K562 (cell line): ENCODE measurements at regions not wholly inside any gene's neighbourhood (a gene's known extent, or its start where the extent isn't known, plus 50 kb on each side); places are given as distances from the start of the nearest gene placed in this dataset.

Source experiments
- ATAC-seq: fragments of 200-7000 bp; cut with Tn5 transposase; 3 replicates; pipeline ENCODE4 v1.9.1; 2020; ENCODE audit warnings: moderate library complexity
- BruUV-seq: library from RNA; stranded (reverse); fragments of 400-500 nt; replicated peaks from 2 replicates; lab custom pipeline; 2021; lab: Mats Ljungman, UMichigan
- CTCF ChIA-PET: fragments of 300-600 bp; formaldehyde crosslinking; extraction: SDS; loops from one replicate; lab custom pipeline; 2021; ENCODE audit warnings: low intra/inter-chr PET ratio; lab: Yijun Ruan, JAX
- POLR2A ChIA-PET: fragments of 300-600, 350-650 bp; sonication (Branson Sonifier 250); formaldehyde crosslinking; extraction: SDS; loops from one replicate; lab custom pipeline; 2021; ENCODE audit warnings: antibody characterized with exemption, inconsistent platforms; lab: Yijun Ruan, JAX
- DNase-seq, 4 experiments: peaks; one replicate each; pipeline versions ENCODE4 v3.0.0 to v3.0.0-alpha.2; 2011 to 2018; ENCODE audit warnings: low spot score in 3 of 4, mixed read lengths in 3 of 4; ENCODE audit errors: extremely low read depth in 1 of 4
- FAIRE-seq: peaks from 2 replicates; lab custom pipeline; 2011; peaks lifted over from hg19 to GRCh38; lab: Jason Lieb, UNC
- H2AFZ ChIP-seq: 2 replicates; pipeline ENCODE4 v1.6.0; 2011; ENCODE audit warnings: low read depth, low read length, control low read depth, inconsistent platforms
- H3K27ac ChIP-seq: fragments of 200-600 bp; 3 replicates; pipeline ENCODE4 v1.8.0; 2011; ENCODE audit warnings: low read depth, mild to moderate bottlenecking, control low read depth, inconsistent platforms, low read length, moderate library complexity, mixed read lengths; ENCODE audit errors: extremely low read depth
- H3K27me3 ChIP-seq, 2 experiments: fragments of 300-600 bp in 1 of 2; 2 replicates in 1 of 2; 3 replicates in 1 of 2; pipeline versions ENCODE4 v1.6.0 to v1.8.0; 2011; ENCODE audit warnings: inconsistent platforms in 2 of 2, low read length in 2 of 2, mild to moderate bottlenecking in 1 of 2, mixed read lengths in 1 of 2, moderate library complexity in 1 of 2; ENCODE audit not compliant: control insufficient read depth in 2 of 2, insufficient read depth in 2 of 2
- H3K36me3 ChIP-seq: fragments of 300-600 bp; 3 replicates; pipeline ENCODE4 v1.8.0; 2011; ENCODE audit warnings: mild to moderate bottlenecking, low read length, inconsistent platforms; ENCODE audit not compliant: control insufficient read depth, insufficient read depth
- H3K4me1 ChIP-seq, 2 experiments: fragments of 200-600 bp in 1 of 2; replicated peaks in 1 of 2; 2 replicates in 1 of 2; 3 replicates in 1 of 2; pipeline versions ENCODE4 v1.5.1 to v1.8.0; 2011; ENCODE audit warnings: inconsistent platforms in 2 of 2, low read length in 2 of 2, mild to moderate bottlenecking in 1 of 2, mixed read lengths in 1 of 2, moderate library complexity in 1 of 2; ENCODE audit not compliant: control insufficient read depth in 2 of 2, insufficient read depth in 2 of 2
- H3K4me2 ChIP-seq: 2 replicates; pipeline ENCODE4 v1.6.1; 2011; ENCODE audit warnings: low read length, control low read depth, inconsistent platforms, mixed read lengths; ENCODE audit not compliant: insufficient read depth
- H3K4me3 ChIP-seq: fragments of 200-600 bp; sonication (generic), shearing (Covaris generic); 2 replicates; pipeline ENCODE4 v1.5.1; 2016; ENCODE audit warnings: control low read depth, inconsistent platforms
- H3K79me2 ChIP-seq: fragments of 200-600 bp; 3 replicates; pipeline ENCODE4 v1.8.0; 2011; ENCODE audit warnings: low read length, inconsistent platforms; ENCODE audit not compliant: control insufficient read depth, insufficient read depth
- H3K9ac ChIP-seq, 2 experiments: 2 replicates each; pipeline versions ENCODE4 v1.6.0 to v1.6.1; 2011; ENCODE audit warnings: low read depth in 2 of 2, low read length in 2 of 2, control low read depth in 1 of 2, inconsistent platforms in 1 of 2, mild to moderate bottlenecking in 1 of 2, mixed read lengths in 1 of 2; ENCODE audit not compliant: insufficient read depth in 1 of 2
- H3K9me1 ChIP-seq: one replicate; pipeline ENCODE4 v1.6.0; 2011; ENCODE audit warnings: inconsistent platforms, mild to moderate bottlenecking, low read length, moderate library complexity; ENCODE audit not compliant: control insufficient read depth, insufficient read depth
- H3K9me3 ChIP-seq: replicated peaks from 2 replicates; pipeline ENCODE4 v1.5.1; 2011; ENCODE audit warnings: low read depth, low read length, inconsistent platforms; ENCODE audit not compliant: control insufficient read depth, insufficient read depth
- H4K20me1 ChIP-seq: replicated peaks from 2 replicates; pipeline ENCODE4 v1.6.1; 2011; ENCODE audit warnings: low read length, inconsistent platforms, mixed read lengths; ENCODE audit not compliant: control insufficient read depth, insufficient read depth
- CLOCK ChIP-seq: fragments of 250-450 bp; sonication (Bioruptor Pico); IDR thresholded peaks from 2 replicates; pipeline ENCODE4 v1.4.0; 2020; ENCODE audit warnings: mild to moderate bottlenecking, moderate library complexity, borderline replicate concordance
- CREBBP ChIP-seq: IDR thresholded peaks from one replicate; pipeline ENCODE4 v1.6.1; 2012; ENCODE audit warnings: low read depth, mild to moderate bottlenecking, control low read depth, inconsistent platforms, low read length
- ID3 ChIP-seq, 2 experiments: fragments of 250-450 bp in 1 of 2; fragments of 450-650 bp in 1 of 2; sonication (Bioruptor Pico) in 1 of 2; IDR thresholded peaks; 2 replicates each; pipeline versions ENCODE4 v1.6.1 to v1.8.0; 2016 to 2021; ENCODE audit warnings: mild to moderate bottlenecking in 2 of 2, moderate library complexity in 2 of 2, missing compliant biosample characterization in 1 of 2, missing genetic modification characterization in 1 of 2
- LEF1 ChIP-seq: fragments of 450-650 bp; IDR thresholded peaks from 2 replicates; pipeline ENCODE4 v1.6.1; 2016; ENCODE audit warnings: mild to moderate bottlenecking
- SUPT5H ChIP-seq: fragments of 450-650 bp; IDR thresholded peaks from 2 replicates; pipeline ENCODE4 v1.6.1; 2016
- ZBTB9 ChIP-seq: fragments of 450-650 bp; formaldehyde crosslinking; IDR thresholded peaks from 2 replicates; pipeline ENCODE4 v1.4.0; 2020; ENCODE audit warnings: mild to moderate bottlenecking, moderate library complexity
- ZNF324 ChIP-seq: fragments of 250-450 bp; sonication (Bioruptor Pico); IDR thresholded peaks from 2 replicates; pipeline ENCODE4 v1.4.0; 2020; ENCODE audit warnings: mild to moderate bottlenecking
- ZNF41 ChIP-seq: fragments of 250-450 bp; sonication (Bioruptor Pico); conservative IDR thresholded peaks from 2 replicates; pipeline ENCODE4 v1.4.0; 2020; ENCODE audit warnings: mild to moderate bottlenecking
- ZNF592 ChIP-seq: fragments of 450-650 bp; IDR thresholded peaks from 2 replicates; pipeline ENCODE4 v1.6.1; 2017; ENCODE audit warnings: antibody characterized with exemption, mild to moderate bottlenecking
- WGBS: fragments of 100-300 bp; shearing (Covaris generic); methylation state at CpG from one replicate; pipeline ENCODE4 v1.1.6; 2016; ENCODE audit warnings: low coverage, mixed read lengths; ENCODE audit not compliant: insufficient coverage; ENCODE audit errors: missing lambda C conversion rate; 5-methylcytosine and 5-hydroxymethylcytosine counted together
- in situ Hi-C: fragments of 300-500 bp; cut with MboI; formaldehyde crosslinking; loops from 4 replicates; pipeline ENCODE4 v1.15.0; 2018; ENCODE audit warnings: inconsistent platforms, mixed read lengths
- intact Hi-C: fragments of 100-400 bp; cut with micrococcal nuclease; formaldehyde crosslinking; loops from 2 replicates; pipeline ENCODE4 v1.14.2; 2022

- H3K27me3 ChIP-seq, result no peaks in the 10 kb centered on the region
- no peaks in the 10 kb centered on the region for H3K79me2 ChIP-seq
- peaks cover 31 to 60% of the 10 kb centered on the region in 2 experiments for H3K4me1 ChIP-seq
- DNase-seq (peak in 2 of 4 experiments; percentile 24 to 34), ATAC-seq (peak; percentile 33), FAIRE-seq (peak; percentile 11)
- BruUV-seq, result TSS peak; percentile 99
- H3K4me2 ChIP-seq, result peak overlapping the region; percentile 77
- peak overlapping the region; percentile 61 for H3K4me3 ChIP-seq
- H2AFZ ChIP-seq, result peak overlapping the region; percentile 83
- H3K9me1 ChIP-seq, result no peaks in the 10 kb centered on the region
- ChIA-PET CTCF (no interaction called here), POLR2A (interaction anchor here (0.6 to 1.5 kb wide), 8 partner anchors 16 to 870 kb away, joined by 3 to 11 read pairs (median 3); no protein-coding TSS in a partner anchor)
- intact Hi-C loops, result loop anchor here (2.0 to 5.0 kb wide), 4 partner anchors 16 to 120 kb away; no protein-coding TSS in a partner anchor
- H3K27ac ChIP-seq, result peak overlapping the region; percentile 77
- H3K9ac ChIP-seq, result peak overlapping the region in 1 of 2 experiments; percentile 76; a peak in 2 of 4 replicates
- H3K36me3 ChIP-seq, result no peaks in the 10 kb centered on the region
- no peaks in the 10 kb centered on the region for H4K20me1 ChIP-seq
- WGBS, result 2% methylated on average over 13 of the region's 13 CpGs
- in situ Hi-C loops, result no loop called here
- no peaks in the 10 kb centered on the region for H3K9me3 ChIP-seq
- TF ChIP-seq ZNF324 (CRISPR knock-in tag) (peak; percentile 7; the same call in 1 of the 2 replicates), SUPT5H (no peak), ZNF41 (CRISPR knock-in tag) (0 out of 2 replicates have a peak, but pooled peaks have one; percentile 19), CLOCK (CRISPR knock-in tag) (0 out of 2 replicates have a peak, but pooled peaks have one; percentile 8), LEF1 (0 out of 2 replicates have a peak, but pooled peaks have one; percentile 29), ID3 (CRISPR knock-in tag; IDR thresholded peaks at IDR 0.05) (no peak), ID3 (tag; IDR thresholded peaks at IDR 0.05) (0 out of 2 replicates have a peak, but pooled peaks have one; percentile 6), CREBBP (no peak), ZBTB9 (CRISPR knock-in tag) (0 out of 2 replicates have a peak, but pooled peaks have one; percentile 11), ZNF592 (peak; percentile 51; the same call in 1 of the 2 replicates)
Observed at GRCh38 chr2:64766841-64767669, 113.3 kb upstream of the SERTAD2 start.
